HTR-8/SVneo (cell line): ENCODE measurements at regions not wholly inside any gene's neighbourhood (a gene's known extent, or its start where the extent isn't known, plus 50 kb on each side); places are given as distances from the start of the nearest gene placed in this dataset.

ENCODE experiments used
- DNase-seq: peaks from one replicate; pipeline ENCODE4 v3.0.0; 2011; ENCODE audit warnings: low spot score, mixed read lengths; ENCODE audit not compliant: insufficient read length
- FAIRE-seq: peaks from 2 replicates; lab custom pipeline; 2011; peaks lifted over from hg19 to GRCh38; lab: Jason Lieb, UNC

DNA sequence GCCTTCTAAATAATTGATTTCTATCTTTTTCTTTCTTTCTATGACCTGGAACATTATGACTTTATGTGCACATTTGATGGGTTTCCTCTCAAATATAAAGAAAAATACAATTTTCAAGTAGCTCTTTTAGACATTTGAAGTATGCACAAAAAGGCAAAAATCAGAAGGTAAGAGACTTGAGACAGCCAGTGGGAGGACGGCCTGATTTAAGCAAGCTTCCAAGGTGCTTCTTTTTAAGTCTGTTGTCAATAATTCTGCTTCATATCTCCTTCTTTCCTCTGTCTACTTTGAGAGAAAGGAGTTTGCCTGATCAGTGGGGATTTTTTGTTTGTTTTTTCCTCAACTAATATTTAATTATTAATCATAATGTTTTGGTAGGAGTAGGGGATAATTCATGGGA, 188.2 kb upstream of the ARHGAP20 start:
- no peak for FAIRE-seq
- DNase-seq, result no peak

DNA sequence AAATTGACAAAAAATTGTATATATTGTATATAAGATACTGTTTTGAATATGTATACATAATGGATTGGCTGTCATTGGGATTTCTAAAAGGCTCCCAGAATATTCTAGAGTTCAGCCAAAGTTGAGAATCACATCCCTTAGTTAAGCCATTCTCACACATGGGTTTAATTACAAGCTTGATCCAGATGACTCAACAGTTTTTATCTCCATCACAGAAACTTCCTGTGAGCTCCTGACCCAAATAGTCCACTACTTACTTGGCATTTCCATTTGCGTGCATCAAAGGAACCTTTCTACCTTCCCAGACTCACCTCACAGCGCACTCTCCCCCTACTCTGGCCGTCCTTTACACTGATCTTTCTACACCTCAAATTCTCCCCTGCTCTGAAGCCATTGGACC, 184.8 kb upstream of the ARHGAP20 start:
- no peak for FAIRE-seq

GRCh38 chr11:110896358-110896757, 184.1 kb upstream of the ARHGAP20 start:
- DNase-seq, result no peak
- no peak for FAIRE-seq

More for the DNA sequence above, 184.8 kb upstream of the ARHGAP20 start:
- DNase-seq, result no peak

DNA sequence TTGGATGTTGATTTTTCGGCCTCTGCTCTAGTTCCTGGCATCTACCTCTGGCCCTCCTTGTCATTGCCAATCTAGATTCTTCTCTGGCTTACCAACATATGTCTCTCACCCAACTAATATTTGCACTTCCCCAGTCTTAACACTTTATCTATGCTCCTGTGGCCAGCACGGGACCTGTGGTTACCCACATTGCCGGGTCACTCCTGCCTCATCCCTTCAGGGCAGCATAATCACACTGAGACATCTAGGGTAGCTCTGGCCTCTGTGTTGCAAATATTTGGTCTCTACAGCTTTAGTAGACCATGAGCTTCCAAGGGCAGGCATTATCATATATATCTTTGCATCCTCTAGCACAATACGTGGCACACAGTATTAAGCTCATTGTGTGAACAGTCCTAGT, 182.0 kb upstream of the ARHGAP20 start:
- FAIRE-seq, result no peak
- no peak for DNase-seq

DNA sequence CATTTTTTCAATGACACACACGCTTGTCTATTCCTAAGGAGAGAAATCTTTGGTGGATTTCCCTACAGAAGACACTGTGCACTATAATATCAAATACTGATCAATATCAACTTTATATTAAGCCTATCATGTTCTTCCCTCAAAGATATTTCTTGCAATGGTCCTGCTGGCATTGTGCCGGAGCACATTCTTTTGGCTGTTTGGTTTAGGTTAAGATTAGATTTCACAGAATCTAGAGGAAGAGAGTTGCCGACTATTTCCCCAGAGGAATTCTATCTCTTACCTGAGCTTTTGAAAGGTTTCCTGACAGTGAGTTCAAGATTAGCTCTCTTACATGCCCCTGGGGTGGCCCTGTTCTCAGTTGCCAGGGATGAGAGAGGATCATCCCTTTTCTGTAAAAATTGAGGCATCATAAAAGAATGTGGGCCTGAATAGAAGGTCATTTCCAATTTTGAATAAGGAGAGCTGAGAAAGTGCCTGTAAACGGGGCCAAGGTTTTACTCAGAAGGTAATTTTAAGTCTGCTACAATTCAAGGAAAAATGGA, 180.6 kb upstream of the ARHGAP20 start:
- no peak for DNase-seq
- no peak for FAIRE-seq

DNA sequence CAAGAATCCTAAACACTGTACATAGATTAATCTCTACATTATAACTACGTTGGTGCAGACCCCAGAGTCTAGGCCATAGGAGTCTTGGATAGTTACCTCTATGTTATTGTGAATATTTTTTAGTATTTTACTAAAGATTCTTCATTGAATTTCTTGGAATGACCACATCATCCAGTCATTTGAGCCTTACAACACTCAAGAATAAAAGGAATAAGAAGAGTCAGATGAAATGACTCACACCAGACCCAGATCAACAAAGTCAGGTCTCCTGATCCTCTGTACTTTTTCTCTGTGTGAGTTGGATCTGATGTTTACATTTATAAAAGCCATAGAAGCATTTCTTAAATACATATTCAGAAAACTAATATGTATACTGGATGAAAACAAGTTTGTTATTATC, 179.2 kb upstream of the ARHGAP20 start:
- DNase-seq (no peak), FAIRE-seq (no peak)

DNA sequence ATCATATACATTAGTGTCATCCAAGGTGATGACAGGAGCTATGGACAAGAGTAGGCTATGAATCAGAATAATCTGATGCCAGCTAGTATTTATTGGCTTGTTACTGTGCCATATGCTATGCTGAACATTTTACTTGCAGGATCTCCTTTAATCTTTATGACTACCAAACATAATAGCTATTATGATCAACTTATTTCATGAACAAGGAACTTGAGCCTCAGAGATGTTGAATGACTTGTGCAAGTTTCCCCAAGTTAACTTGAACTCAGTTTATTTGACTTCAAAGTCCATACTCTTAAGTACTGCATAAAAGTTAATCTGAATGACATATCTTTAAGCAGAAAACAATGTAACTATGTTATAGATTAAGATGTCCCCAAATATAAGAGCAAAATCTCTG, 178.8 kb upstream of the ARHGAP20 start:
- DNase-seq, result no peak
- FAIRE-seq, result no peak

DNA sequence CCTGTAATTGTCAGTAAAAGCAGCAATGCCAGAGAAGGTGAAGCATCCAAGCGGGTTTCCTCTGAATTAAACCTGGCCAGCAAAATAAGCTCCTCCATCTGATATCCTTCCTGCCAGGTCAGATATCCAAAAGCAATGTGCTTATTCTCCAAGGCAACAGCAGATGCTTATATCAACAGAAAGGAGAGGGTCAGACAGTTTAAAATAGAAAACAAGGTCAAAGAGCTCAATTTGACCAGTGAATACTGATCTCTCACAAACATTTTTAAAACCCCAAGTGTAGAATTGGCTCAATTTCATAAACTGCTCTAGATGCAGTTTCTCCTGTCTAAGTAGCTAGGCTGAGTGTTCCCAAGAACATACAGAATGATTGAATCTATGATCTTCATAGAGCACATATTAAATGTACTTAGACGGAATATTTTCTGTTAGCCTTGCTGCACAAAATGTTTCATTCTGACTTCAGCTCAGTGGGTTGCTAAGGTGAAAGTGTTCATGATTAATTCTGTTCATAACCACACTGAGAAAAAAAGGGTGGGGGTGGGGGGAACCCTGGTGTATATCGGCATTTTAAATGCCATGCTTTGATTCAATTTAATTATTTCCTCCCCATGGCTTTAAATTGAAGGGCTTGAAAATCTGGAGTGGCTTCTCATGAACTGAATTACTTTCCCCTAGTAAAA, 174.2 kb upstream of the ARHGAP20 start:
- FAIRE-seq, result no peak
- no peak for DNase-seq

DNA sequence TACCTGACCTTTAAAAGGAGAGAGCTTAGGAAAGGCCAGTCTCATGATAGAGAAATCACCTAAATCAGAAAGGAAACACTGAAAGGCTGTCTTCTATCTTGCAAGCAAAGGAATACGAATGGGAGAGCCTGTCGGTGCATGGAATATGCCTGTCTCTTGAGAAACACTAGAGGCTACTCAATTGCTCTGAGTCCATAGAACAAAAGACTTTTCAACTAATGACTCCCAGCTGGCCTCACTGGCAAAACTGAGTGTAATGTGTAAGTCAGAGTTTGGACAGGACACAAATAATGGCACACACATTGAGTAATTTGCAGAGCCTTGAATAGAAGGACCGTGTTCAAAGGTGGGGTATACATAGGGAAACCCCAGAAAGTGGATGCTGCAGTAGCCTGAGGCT, 171.0 kb upstream of the ARHGAP20 start:
- DNase-seq (no peak), FAIRE-seq (no peak)

GRCh38 chr11:110878513-110878912, 166.3 kb upstream of the ARHGAP20 start:
- DNase-seq (no peak), FAIRE-seq (no peak)

DNA sequence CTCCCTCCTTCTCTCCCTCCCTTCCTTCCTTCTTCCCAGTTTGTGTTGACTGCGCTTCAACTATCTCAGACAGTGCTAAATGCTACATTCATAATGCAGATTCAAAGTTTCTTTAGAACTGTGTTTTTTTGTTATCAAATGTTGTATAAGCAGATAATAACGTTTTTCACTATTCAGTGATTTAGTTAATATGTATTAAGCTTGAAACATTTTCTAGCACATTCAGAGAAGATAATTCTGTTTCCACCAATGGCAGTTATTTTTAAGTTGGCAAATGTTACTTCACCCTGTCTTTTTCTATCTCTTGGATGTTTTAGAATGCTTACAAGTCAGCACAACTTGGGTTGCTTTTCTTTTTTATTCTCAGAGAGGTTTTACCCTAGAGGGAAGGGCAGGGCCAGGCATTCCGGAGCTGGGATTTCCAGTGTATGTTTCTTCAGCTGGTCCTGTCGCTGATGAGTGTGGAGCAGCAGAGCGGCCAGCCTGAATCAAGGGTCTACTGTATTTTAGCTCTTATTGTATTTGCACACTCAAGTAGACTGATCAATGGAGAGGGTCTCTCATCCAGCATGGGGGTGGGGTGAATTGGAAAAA, 162.3 kb upstream of the ARHGAP20 start:
- no peak for DNase-seq
- FAIRE-seq, result no peak

DNA sequence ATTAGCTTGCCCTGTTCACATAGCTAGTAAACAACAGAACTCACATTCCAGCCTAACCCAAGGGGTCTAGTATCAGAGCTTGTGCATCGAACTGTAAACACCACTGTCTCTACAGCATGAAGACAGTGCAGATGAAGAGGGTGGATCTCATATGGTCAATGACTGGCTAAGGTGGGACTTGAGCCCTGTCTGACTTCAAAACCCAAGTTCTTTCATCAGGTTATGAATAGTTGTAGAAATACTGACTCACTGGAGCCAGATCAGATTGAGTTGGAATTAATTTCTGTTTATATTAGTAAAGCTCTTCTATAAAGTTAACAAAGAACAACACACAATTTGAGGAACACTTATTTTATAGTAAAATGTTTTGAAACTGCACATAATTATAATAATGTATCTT, 161.7 kb upstream of the ARHGAP20 start:
- FAIRE-seq, result no peak
- no peak for DNase-seq

DNA sequence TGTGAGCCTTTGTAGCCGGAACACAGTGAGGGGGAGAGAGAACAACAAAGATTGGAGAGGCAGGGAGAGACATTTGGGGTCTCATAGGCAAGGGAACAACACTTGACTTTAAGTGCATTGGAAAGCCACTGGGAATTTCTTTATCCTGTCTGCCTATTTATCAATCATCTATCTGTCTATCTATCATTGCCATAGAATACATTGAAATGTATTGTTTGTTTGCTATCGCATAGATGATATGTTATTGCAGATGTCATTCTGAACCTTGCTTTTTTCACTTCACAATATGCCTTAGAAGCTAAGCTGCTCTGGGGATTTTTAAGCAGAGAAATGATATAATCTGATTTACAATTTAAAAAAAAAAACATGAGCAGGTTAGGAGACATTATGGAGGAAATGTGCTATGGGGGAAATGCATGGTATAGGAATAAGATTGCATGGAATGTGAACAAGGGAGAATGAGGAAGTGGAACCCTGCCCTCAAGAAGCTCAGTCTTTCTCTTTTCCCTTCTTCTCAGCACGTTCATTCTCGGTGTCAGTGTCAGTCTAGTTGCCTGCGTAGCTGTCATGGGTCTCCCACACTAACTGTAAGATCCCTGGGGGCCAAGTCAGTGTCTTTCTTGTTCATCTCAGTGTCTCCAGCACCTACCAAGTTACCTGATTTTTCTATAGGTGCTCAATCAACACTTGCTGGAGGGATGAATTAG, 158.7 kb upstream of the ARHGAP20 start:
- DNase-seq (no peak), FAIRE-seq (no peak)

- no peak for DNase-seq
- FAIRE-seq, result no peak
Measured at GRCh38 chr11:110867951-110868350, 155.7 kb upstream of the ARHGAP20 start.

DNA sequence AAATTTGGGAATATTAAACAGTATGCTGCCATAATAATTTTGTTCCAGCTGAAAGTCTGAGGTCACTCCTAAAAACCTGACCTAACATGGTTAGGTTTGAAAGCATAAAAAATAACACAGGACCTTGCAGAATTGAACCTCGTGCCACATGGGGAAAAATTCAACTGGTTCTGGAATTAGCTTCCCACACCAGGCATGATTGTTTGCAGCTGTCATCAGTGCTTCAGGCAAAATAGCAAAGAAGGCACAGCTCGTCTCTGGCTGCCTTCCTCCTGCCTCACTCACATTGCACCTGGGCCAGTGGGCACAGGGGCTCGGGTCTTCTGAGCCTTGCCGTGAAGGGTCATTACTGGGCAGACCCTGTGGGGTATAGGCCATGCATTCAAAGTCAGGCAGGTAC, 153.8 kb upstream of the ARHGAP20 start:
- no peak for DNase-seq

GRCh38 chr11:110862407-110862806, 150.2 kb upstream of the ARHGAP20 start:
- DNase-seq (no peak), FAIRE-seq (no peak)

More for the DNA sequence above, 153.8 kb upstream of the ARHGAP20 start:
- FAIRE-seq, result no peak

GRCh38 chr11:110860461-110860860, 148.2 kb upstream of the ARHGAP20 start:
- FAIRE-seq (no peak), DNase-seq (no peak)

DNA sequence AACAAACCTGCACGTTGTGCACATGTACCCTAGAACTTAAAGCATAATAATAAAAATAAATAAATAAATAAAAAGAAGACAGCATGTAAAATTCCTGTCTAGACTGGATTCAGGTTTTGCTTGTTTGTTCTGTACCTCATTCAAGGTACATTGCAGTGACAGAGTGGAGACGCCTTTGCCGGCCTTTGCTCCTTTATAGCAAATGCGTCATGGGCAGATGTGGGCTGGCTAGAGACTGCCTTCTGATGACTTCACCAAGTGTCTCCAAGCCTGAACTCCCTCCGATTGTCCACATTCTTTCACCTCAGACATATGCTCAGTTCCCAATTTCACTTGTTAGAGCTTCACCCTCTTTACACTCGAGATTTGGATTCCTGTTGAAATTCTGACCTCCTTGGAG, 147.8 kb upstream of the ARHGAP20 start:
- FAIRE-seq (no peak), DNase-seq (no peak)

GRCh38 chr11:110859240-110859840, 147.1 kb upstream of the ARHGAP20 start:
- no peak for FAIRE-seq
- no peak for DNase-seq

DNA sequence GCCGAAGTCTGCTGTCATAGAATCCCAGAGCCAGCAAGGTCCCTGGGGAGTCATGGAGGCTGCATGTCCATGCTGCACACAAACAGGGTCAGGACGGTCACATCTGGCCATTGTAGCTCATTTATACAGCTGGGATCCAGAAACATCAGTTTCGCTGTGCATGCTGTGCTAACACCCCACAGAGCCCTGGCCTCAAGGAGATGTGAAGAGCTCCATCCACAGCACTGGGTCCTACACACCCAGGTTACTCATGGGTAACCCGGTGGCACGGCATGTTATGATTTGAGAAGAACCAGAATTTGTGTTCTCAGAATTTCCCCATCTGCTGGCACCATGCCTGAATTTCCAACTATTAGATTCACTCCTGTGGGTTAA, 146.3 kb upstream of the ARHGAP20 start:
- FAIRE-seq (no peak), DNase-seq (no peak)
